NCI-H526 treated with DMSO at 0.1 percent for 48 hours (cell line): ENCODE measurements at regions not wholly inside any gene's neighbourhood (a gene's known extent, or its start where the extent isn't known, plus 50 kb on each side); places are given as distances from the start of the nearest gene placed in this dataset.
"Not testable (repeated sequence)": the region's sequence is repeated elsewhere in the genome, so short reads cannot be mapped to it uniquely, and the experiment has no call there.

Source experiments
- DNase-seq: peaks from one replicate; lab custom pipeline; 2025; lab: John Stamatoyannopoulos, UW

GRCh38 chr7:68707159-68707558 is 891.1 kb upstream of the AUTS2 start:
- peak; percentile 73 for DNase-seq

- DNase-seq, result no peak
Measured at GRCh38 chr7:68707958-68708357, 890.3 kb upstream of the AUTS2 start.

DNA sequence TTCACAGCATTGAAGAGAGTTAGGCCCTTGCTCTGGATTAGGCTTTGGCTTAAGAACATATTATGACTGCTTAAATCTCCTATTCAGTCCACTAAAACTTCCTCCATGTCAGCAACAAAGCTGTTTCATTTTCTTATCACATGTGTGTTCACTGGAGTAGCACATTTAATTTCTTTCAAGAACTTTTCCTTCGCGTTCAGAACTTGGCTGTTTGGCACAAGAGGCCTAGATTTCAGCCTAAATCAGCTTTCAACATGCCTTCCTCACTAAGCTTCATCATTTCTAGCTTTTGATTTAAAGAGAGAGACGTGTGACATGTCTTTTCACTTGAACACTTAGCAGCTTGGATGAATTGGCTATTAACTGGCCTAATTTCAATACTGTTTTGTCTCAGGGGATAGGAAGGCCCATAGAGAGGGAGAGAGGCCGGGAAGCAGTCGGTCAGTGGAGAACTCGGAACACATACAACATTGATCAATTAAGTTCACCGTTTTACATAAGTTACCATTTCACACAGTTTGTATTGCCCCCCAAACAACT is 885.2 kb upstream of the AUTS2 start:
- DNase-seq, result no peak

- DNase-seq, result not testable (repeated sequence)
Measured at GRCh38 chr7:68714135-68714534, 884.1 kb upstream of the AUTS2 start.

- no peak for DNase-seq
Measured at GRCh38 chr7:68715907-68716306, 882.4 kb upstream of the AUTS2 start.

DNA sequence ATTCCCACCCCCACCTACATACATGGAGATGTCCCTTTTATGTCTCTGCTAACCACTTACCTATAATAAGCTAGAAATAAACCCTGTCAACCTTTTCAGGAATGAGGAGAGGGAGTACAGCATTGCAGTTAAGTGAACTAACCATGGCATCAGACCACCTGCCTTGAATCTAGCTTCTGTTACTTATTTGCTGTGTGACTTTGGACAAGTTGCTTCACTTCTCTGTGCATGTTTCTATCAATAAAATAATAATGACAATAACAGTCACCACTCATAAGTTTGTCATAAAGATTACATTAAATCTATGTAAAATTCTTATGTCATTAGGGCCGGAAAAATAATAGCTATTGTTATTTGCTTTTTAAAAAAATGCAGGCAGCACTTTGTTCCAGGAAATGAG is 881.1 kb upstream of the AUTS2 start:
- DNase-seq, result no peak

GRCh38 chr7:68718097-68718551 is 880.2 kb upstream of the AUTS2 start:
- DNase-seq, result no peak

- no peak for DNase-seq
Measured at GRCh38 chr7:68720697-68721096, 877.6 kb upstream of the AUTS2 start.

GRCh38 chr7:68722044-68722443 is 876.2 kb upstream of the AUTS2 start:
- no peak for DNase-seq

DNA sequence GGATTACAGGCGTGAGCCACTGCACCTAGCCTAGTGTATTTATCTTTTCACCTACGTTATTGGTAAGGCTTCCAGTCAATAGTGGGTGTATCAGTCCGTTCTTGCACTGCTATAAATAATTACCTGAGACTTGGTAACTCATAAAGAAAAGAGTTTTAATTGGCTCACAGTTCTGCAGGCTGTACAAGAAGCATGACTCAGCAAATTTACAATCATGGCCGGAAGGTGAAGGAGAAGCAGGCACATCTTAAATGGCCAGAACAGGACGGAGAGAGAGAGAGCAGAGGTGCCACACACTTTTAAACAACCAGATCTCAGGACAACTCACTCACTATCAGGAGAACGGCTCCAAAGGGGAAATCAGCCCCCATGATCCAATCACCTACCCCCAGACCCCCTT is 873.3 kb upstream of the AUTS2 start:
- DNase-seq, result no peak

DNA sequence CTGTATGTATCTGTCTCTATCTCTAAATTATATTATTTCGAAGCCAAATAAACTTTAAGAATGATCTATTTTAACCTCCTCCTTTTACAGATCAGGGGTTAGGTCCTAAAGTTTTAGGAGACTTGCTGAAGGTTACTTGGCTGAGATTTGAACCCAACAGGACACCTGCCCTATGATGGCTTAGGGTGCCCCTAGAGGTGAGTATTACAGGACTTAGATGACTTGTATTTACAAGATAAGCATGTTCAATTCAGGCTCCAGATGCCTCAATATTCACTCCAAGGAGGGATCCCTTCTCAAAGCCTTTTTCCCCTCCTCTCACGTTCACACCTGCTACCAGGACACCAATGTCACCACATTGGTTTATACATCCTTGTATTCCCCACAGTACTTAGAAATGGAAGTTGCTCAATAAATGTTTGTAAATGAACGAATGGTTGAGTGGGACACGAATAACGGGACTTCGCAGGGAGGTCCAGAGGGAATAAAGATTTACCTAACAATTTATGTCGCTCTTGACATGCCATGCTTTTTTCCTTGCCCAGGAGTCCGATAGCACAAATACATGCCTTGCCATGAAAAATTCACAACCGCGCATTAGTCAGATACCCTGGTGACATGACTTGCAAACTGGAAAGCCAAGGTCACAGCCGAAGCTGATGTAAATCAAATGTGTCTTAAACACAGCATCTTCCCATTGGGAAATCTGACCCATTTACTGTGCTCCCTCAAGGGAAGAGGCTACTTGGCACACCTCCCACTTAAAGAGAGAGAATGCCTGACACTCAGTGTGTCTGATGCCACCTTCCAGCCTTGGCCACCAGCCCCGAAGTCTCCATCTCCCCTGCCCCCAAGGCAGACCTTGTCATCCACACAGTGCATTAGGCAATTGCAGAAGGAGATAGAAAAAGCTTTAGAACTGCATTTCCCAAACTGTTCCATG is 872.2 kb upstream of the AUTS2 start:
- no peak for DNase-seq

GRCh38 chr7:68728720-68729119 is 869.6 kb upstream of the AUTS2 start:
- DNase-seq, result not testable (repeated sequence)

DNA sequence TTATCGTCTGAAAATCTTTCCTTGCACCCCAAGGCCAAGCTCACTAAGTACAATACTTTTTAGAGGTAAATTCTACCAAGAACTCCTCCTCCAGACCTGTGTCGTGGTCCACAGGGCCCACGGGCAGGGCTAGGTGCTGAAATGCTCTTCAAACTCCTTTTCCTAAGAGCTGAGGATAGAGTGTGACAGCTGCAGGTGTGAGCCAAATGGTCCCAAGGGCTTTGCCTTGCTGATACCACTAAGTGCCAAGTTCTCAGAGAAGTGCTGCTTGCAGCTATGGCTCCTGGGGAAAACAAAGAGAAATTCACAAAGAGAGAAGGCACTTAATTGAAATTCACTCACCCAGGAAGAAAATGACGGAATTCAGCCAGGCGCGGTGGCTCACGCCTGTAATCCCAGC is 868.9 kb upstream of the AUTS2 start:
- DNase-seq, result no peak

GRCh38 chr7:68730194-68730593 is 868.1 kb upstream of the AUTS2 start:
- no peak for DNase-seq

GRCh38 chr7:68730964-68731363 is 867.3 kb upstream of the AUTS2 start:
- DNase-seq, result no peak

DNA sequence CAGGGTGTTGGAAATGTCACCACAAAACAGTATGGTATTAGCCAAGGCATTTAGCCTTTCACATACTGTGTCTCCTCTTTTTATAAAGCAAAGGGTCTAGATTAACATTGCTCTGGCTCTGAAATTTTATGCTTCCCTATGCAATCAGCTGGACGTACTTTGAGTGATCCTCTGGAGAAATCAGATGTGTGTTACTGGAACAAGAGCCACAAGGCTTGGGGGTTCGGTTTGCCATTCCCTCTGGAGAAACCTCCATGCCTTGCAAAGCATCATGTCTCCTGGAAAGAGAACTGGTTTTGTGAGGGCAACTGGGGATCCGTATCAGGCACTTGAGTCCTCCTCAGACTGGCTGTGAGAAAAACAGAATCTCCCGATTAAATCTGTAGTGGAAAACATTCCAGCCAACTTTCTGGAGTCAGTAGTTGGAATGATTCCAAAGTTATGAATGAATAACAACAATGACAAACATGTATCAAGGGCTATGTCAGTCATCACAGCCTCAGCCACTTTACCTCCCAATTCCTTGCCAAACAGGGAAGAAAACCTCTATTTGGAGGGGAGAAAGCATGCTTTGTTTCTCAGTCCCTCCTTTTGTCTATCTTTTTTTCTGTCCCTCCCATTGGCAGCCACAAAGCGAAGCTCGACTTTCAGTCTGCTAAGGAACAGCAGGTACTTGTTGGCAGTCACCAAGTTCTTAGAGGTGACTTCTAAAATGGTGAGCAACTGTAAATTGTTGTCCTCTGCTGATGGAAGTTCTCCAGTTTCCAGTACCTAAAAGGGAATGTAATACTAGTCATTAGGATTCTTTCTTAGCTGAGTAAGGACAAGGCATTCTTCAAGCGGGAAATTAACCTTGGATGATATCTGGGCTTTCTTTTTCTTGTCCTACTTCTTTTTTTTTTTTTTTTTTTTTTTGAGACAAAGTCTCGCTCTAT is 864.8 kb upstream of the AUTS2 start:
- DNase-seq, result no peak

- DNase-seq, result no peak
Measured at GRCh38 chr7:68734431-68734830, 863.8 kb upstream of the AUTS2 start.

- no peak for DNase-seq
Measured at GRCh38 chr7:68739306-68739705, 859.0 kb upstream of the AUTS2 start.

- no peak for DNase-seq
Measured at GRCh38 chr7:68744036-68744435, 854.2 kb upstream of the AUTS2 start.

- DNase-seq, result no peak
Measured at GRCh38 chr7:68748934-68749900, 849.1 kb upstream of the AUTS2 start.

GRCh38 chr7:68752485-68753178 is 845.6 kb upstream of the AUTS2 start:
- no peak for DNase-seq
